Testis (tissue), 2 donors: ENCODE measurements at regions not wholly inside any gene's neighbourhood (a gene's known extent, or its start where the extent isn't known, plus 50 kb on each side); places are given as distances from the start of the nearest gene placed in this dataset.

ENCODE experiments used
- POLR2A ChIP-seq: fragments of 450-650 bp; IDR thresholded peaks from one replicate; pipeline ENCODE4 v1.6.1; 2017; ENCODE audit warnings: antibody characterized with exemption, mild to moderate bottlenecking, moderate library complexity
- TF ChIP-seq, protein P1 (sequence below), 3 experiments: fragments of 450-650 bp in 2 of 3; fragments of 200-600 bp in 1 of 3; sonication (generic) in 1 of 3; IDR thresholded peaks; one replicate each; pipeline ENCODE4 v1.5.1; 2016 to 2019; ENCODE audit warnings: antibody characterized with exemption in 3 of 3, mild to moderate bottlenecking in 2 of 3, moderate library complexity in 1 of 3

DNA sequence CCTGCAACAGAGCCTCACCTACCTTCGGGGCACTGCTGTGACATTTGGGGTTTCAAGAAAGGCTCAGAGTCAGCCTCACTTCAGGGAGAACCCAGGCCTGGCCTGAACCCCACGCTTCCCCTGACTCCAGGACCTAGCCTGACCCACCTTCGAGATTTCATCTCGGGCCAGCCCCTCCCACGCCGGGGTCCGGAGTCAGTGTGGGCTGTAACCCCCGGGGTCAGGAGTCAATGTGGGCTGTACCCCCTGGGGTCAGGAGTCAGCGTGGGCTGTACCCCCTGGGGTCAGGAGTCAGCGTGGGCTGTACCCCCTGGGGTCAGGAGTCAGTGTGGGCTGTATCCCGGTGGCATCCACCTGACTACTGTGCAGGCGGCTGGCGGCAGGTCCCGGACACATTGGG is 183.0 kb upstream of the RAB4A start:
- TF ChIP-seq, protein P1, sequence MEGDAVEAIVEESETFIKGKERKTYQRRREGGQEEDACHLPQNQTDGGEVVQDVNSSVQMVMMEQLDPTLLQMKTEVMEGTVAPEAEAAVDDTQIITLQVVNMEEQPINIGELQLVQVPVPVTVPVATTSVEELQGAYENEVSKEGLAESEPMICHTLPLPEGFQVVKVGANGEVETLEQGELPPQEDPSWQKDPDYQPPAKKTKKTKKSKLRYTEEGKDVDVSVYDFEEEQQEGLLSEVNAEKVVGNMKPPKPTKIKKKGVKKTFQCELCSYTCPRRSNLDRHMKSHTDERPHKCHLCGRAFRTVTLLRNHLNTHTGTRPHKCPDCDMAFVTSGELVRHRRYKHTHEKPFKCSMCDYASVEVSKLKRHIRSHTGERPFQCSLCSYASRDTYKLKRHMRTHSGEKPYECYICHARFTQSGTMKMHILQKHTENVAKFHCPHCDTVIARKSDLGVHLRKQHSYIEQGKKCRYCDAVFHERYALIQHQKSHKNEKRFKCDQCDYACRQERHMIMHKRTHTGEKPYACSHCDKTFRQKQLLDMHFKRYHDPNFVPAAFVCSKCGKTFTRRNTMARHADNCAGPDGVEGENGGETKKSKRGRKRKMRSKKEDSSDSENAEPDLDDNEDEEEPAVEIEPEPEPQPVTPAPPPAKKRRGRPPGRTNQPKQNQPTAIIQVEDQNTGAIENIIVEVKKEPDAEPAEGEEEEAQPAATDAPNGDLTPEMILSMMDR (IDR thresholded peaks at IDR 0.05): no peak
- no peak for TF ChIP-seq POLR2A
